Chondrocyte (in vitro differentiated cells): ENCODE measurements at regions not wholly inside any gene's neighbourhood (a gene's known extent, or its start where the extent isn't known, plus 50 kb on each side); places are given as distances from the start of the nearest gene placed in this dataset.
"Not testable (repeated sequence)": the region's sequence is repeated elsewhere in the genome, so short reads cannot be mapped to it uniquely, and the experiment has no call there.

Source experiments
- DNase-seq: peaks from one replicate; pipeline ENCODE4 v3.0.0; 2021; ENCODE audit warnings: mixed read lengths, low spot score
- H3K27ac Mint-ChIP-seq: one replicate; pipeline ENCODE4 v1.8.0; 2021; ENCODE audit warnings: mild to moderate bottlenecking, moderate library complexity, mixed read lengths; ENCODE audit not compliant: unreplicated experiment
- H3K27me3 Mint-ChIP-seq: 2 replicates; pipeline ENCODE4 v1.8.0; 2021; ENCODE audit warnings: low read depth, mixed read lengths
- H3K36me3 Mint-ChIP-seq: 2 replicates; pipeline ENCODE4 v1.8.0; 2021; ENCODE audit warnings: low read depth, mixed read lengths
- H3K4me1 Mint-ChIP-seq: 2 replicates; pipeline ENCODE4 v1.8.0; 2021; ENCODE audit warnings: low read depth, mild to moderate bottlenecking, mixed read lengths
- H3K4me3 Mint-ChIP-seq: one replicate; pipeline ENCODE4 v1.8.0; 2021; ENCODE audit warnings: mild to moderate bottlenecking, moderate library complexity, mixed read lengths; ENCODE audit not compliant: unreplicated experiment
- H3K9me3 Mint-ChIP-seq: 2 replicates; pipeline ENCODE4 v1.8.0; 2021; ENCODE audit warnings: low read depth, mixed read lengths
- CTCF ChIP-seq: fragments of 200-600 bp; sonication (generic); IDR thresholded peaks from 2 replicates; pipeline ENCODE4 v1.5.0; 2021; ENCODE audit warnings: antibody characterized with exemption, mild to moderate bottlenecking, moderate library complexity

- H3K9me3 Mint-ChIP-seq: no peaks in the 10 kb centered on the region
- no peak overlapping the region for H3K27ac Mint-ChIP-seq
- no peaks in the 10 kb centered on the region for H3K4me1 Mint-ChIP-seq
- no peak overlapping the region for H3K4me3 Mint-ChIP-seq
- H3K27me3 Mint-ChIP-seq: no peaks in the 10 kb centered on the region
- H3K36me3 Mint-ChIP-seq: no peaks in the 10 kb centered on the region
- no peak for DNase-seq
- no peak for TF ChIP-seq CTCF
Observed at GRCh38 chr2:163944347-163944737, 208.5 kb upstream of the FIGN start.

- H3K27me3 Mint-ChIP-seq: no peaks in the 10 kb centered on the region
- no peaks in the 10 kb centered on the region for H3K4me1 Mint-ChIP-seq
- no peak for DNase-seq
- H3K27ac Mint-ChIP-seq: no peak overlapping the region
- TF ChIP-seq CTCF: no peak
- H3K9me3 Mint-ChIP-seq: no peaks in the 10 kb centered on the region
- H3K36me3 Mint-ChIP-seq: no peaks in the 10 kb centered on the region
- H3K4me3 Mint-ChIP-seq: no peak overlapping the region
Observed at GRCh38 chr2:163943403-163944346, 207.9 kb upstream of the FIGN start.

GRCh38 chr2:163934131-163934530 is 198.3 kb upstream of the FIGN start:
- Mint-ChIP-seq H3K36me3 (no peaks in the 10 kb centered on the region), H3K4me1 (peaks cover 7% of the 10 kb centered on the region), H3K4me3 (no peak overlapping the region)

GRCh38 chr2:163919717-163920116 is 183.9 kb upstream of the FIGN start:
- peaks cover 5% of the 10 kb centered on the region for H3K4me1 Mint-ChIP-seq
- H3K4me3 Mint-ChIP-seq: no peak overlapping the region
- H3K27ac Mint-ChIP-seq: no peak overlapping the region
- DNase-seq: no peak
- TF ChIP-seq CTCF: no peak
- H3K9me3 Mint-ChIP-seq: peaks cover 7% of the 10 kb centered on the region
- no peaks in the 10 kb centered on the region for H3K36me3 Mint-ChIP-seq
- no peaks in the 10 kb centered on the region for H3K27me3 Mint-ChIP-seq

More at GRCh38 chr2:163934131-163934530, 198.3 kb upstream of the FIGN start:
- no peak for TF ChIP-seq CTCF
- DNase-seq: no peak
- no peaks in the 10 kb centered on the region for H3K9me3 Mint-ChIP-seq
- H3K27ac Mint-ChIP-seq: no peak overlapping the region
- no peaks in the 10 kb centered on the region for H3K27me3 Mint-ChIP-seq

- not testable (repeated sequence) for H3K27me3 Mint-ChIP-seq, H3K27ac Mint-ChIP-seq, H3K4me1 Mint-ChIP-seq, H3K4me3 Mint-ChIP-seq, H3K9me3 Mint-ChIP-seq, DNase-seq, H3K36me3 Mint-ChIP-seq
Observed at GRCh38 chr2:163914486-163914885, 178.7 kb upstream of the FIGN start.

GRCh38 chr2:163913532-163913944 is 177.7 kb upstream of the FIGN start:
- peak; percentile 85 for DNase-seq
- not testable (repeated sequence) for H3K9me3 Mint-ChIP-seq, H3K4me1 Mint-ChIP-seq, H3K4me3 Mint-ChIP-seq, H3K27me3 Mint-ChIP-seq, H3K27ac Mint-ChIP-seq, H3K36me3 Mint-ChIP-seq
